H9 (cell line): ENCODE measurements at regions not wholly inside any gene's neighbourhood (a gene's known extent, or its start where the extent isn't known, plus 50 kb on each side); places are given as distances from the start of the nearest gene placed in this dataset.

Experiments used
- DNase-seq: peaks from one replicate; pipeline ENCODE4 v3.0.0-alpha.2; 2017
- H2AFZ ChIP-seq: one replicate; pipeline ENCODE4 v1.6.1; 2013; ENCODE audit warnings: mild to moderate bottlenecking, low read length, control low read depth, moderate library complexity
- H2AK5ac ChIP-seq: 2 replicates; pipeline ENCODE4 v1.6.1; 2013; ENCODE audit warnings: low read length, control low read depth, mixed read lengths; ENCODE audit not compliant: insufficient read length
- H2BK120ac ChIP-seq: one replicate; pipeline ENCODE4 v1.6.1; 2013; ENCODE audit warnings: low read depth, mild to moderate bottlenecking, low read length, control low read depth, inconsistent platforms; ENCODE audit not compliant: poor library complexity, severe bottlenecking
- H2BK12ac ChIP-seq: 2 replicates; pipeline ENCODE4 v1.6.1; 2013; ENCODE audit warnings: low read length, control low read depth, mixed read lengths, low read depth; ENCODE audit not compliant: insufficient read length
- H2BK15ac ChIP-seq: 2 replicates; pipeline ENCODE4 v1.6.1; 2013; ENCODE audit warnings: low read depth, low read length, control low read depth
- H2BK20ac ChIP-seq: one replicate; pipeline ENCODE4 v1.6.1; 2013; ENCODE audit warnings: low read depth, mild to moderate bottlenecking, low read length, control low read depth, inconsistent platforms; ENCODE audit not compliant: poor library complexity, severe bottlenecking
- H2BK5ac ChIP-seq: 2 replicates; pipeline ENCODE4 v1.6.1; 2013; ENCODE audit warnings: low read length, control low read depth, mixed read lengths; ENCODE audit not compliant: insufficient read length
- H3K14ac ChIP-seq: 2 replicates; pipeline ENCODE4 v1.6.1; 2013; ENCODE audit warnings: low read length, control low read depth; ENCODE audit not compliant: insufficient read depth
- H3K18ac ChIP-seq: 2 replicates; pipeline ENCODE4 v1.6.1; 2013; ENCODE audit warnings: low read depth, mild to moderate bottlenecking, mixed read lengths, low read length, control low read depth; ENCODE audit not compliant: insufficient read length
- H3K23ac ChIP-seq: 2 replicates; pipeline ENCODE4 v1.6.1; 2013; ENCODE audit warnings: low read length, control low read depth, mixed read lengths, low read depth; ENCODE audit not compliant: insufficient read length
- H3K23me2 ChIP-seq: 2 replicates; pipeline ENCODE4 v1.6.1; 2013; ENCODE audit warnings: low read depth, mild to moderate bottlenecking, mixed read lengths, low read length, control low read depth; ENCODE audit not compliant: insufficient read length, poor library complexity, severe bottlenecking
- H3K27ac ChIP-seq: 2 replicates; pipeline ENCODE4 v1.5.1; 2013; ENCODE audit warnings: low read length, control low read depth, mixed read lengths, low read depth; ENCODE audit not compliant: insufficient read length
- H3K27me3 ChIP-seq: 2 replicates; pipeline ENCODE4 v1.6.1; 2013; ENCODE audit warnings: low read length, control low read depth, inconsistent platforms; ENCODE audit not compliant: insufficient read depth
- H3K4ac ChIP-seq: 2 replicates; pipeline ENCODE4 v1.6.1; 2013; ENCODE audit warnings: low read depth, mild to moderate bottlenecking, control low read depth, inconsistent platforms, low read length, moderate library complexity
- H3K4me1 ChIP-seq: 2 replicates; pipeline ENCODE4 v1.6.1; 2013; ENCODE audit warnings: low read length, control low read depth, inconsistent platforms; ENCODE audit not compliant: insufficient read depth
- H3K4me2 ChIP-seq: 2 replicates; pipeline ENCODE4 v1.6.1; 2013; ENCODE audit warnings: low read length, control low read depth, mixed read lengths; ENCODE audit not compliant: insufficient read length, insufficient read depth
- H3K56ac ChIP-seq: 2 replicates; pipeline ENCODE4 v1.6.1; 2013; ENCODE audit warnings: low read depth, mild to moderate bottlenecking, mixed read lengths, low read length, control low read depth; ENCODE audit not compliant: insufficient read length
- H3K79me1 ChIP-seq: 2 replicates; pipeline ENCODE4 v1.6.1; 2013; ENCODE audit warnings: low read depth, mild to moderate bottlenecking, moderate library complexity, low read length, control low read depth, inconsistent platforms; ENCODE audit not compliant: insufficient read depth, poor library complexity, severe bottlenecking
- H3K79me2 ChIP-seq: 2 replicates; pipeline ENCODE4 v1.6.1; 2013; ENCODE audit warnings: low read length, control low read depth, inconsistent platforms; ENCODE audit not compliant: insufficient read depth
- H3K9ac ChIP-seq: 2 replicates; pipeline ENCODE4 v1.6.1; 2013; ENCODE audit warnings: low read length, control low read depth, mixed read lengths; ENCODE audit not compliant: insufficient read length; ENCODE audit errors: extremely low read depth
- H3K9me3 ChIP-seq: one replicate; pipeline ENCODE4 v1.6.1; 2013; ENCODE audit warnings: low read depth, low read length, inconsistent platforms; ENCODE audit not compliant: control insufficient read depth
- H3T11ph ChIP-seq: one replicate; pipeline ENCODE4 v1.6.1; 2013; ENCODE audit warnings: mild to moderate bottlenecking, low read length, control low read depth, inconsistent platforms
- H4K20me1 ChIP-seq: one replicate; pipeline ENCODE4 v1.6.1; 2013; ENCODE audit not compliant: control insufficient read depth, insufficient read length, insufficient read depth
- H4K5ac ChIP-seq: 2 replicates; pipeline ENCODE4 v1.6.1; 2013; ENCODE audit warnings: low read depth, mild to moderate bottlenecking, mixed read lengths, low read length, control low read depth; ENCODE audit not compliant: insufficient read length
- H4K8ac ChIP-seq: replicated peaks from 2 replicates; pipeline ENCODE4 v1.6.1; 2013; ENCODE audit warnings: low read length, control low read depth, mixed read lengths, low read depth; ENCODE audit not compliant: insufficient read length
- H4K91ac ChIP-seq: 2 replicates; pipeline ENCODE4 v1.6.1; 2013; ENCODE audit warnings: low read depth, mild to moderate bottlenecking, moderate library complexity, mixed read lengths, low read length, control low read depth; ENCODE audit not compliant: insufficient read length
- H3K27ac Mint-ChIP-seq, 3 experiments: 2 replicates in 2 of 3; 3 replicates in 1 of 3; pipeline ENCODE4 v1.8.0; 2020 to 2021; ENCODE audit warnings: mixed read lengths in 3 of 3, mild to moderate bottlenecking in 1 of 3, moderate library complexity in 1 of 3
- H3K27me3 Mint-ChIP-seq: 2 replicates; pipeline ENCODE4 v1.8.0; 2021; ENCODE audit warnings: low read depth, mild to moderate bottlenecking, moderate library complexity, mixed read lengths
- H3K36me3 Mint-ChIP-seq, 3 experiments: 2 replicates in 2 of 3; 3 replicates in 1 of 3; pipeline ENCODE4 v1.8.0; 2020 to 2021; ENCODE audit warnings: low read depth in 3 of 3, mixed read lengths in 3 of 3; ENCODE audit not compliant: insufficient read depth in 1 of 3
- H3K4me1 Mint-ChIP-seq, 2 experiments: 2 replicates each; pipeline ENCODE4 v1.8.0; 2020; ENCODE audit warnings: mixed read lengths in 2 of 2
- H3K4me3 Mint-ChIP-seq, 2 experiments: 2 replicates in 1 of 2; 3 replicates in 1 of 2; pipeline ENCODE4 v1.8.0; 2020 to 2021; ENCODE audit warnings: mild to moderate bottlenecking in 2 of 2, mixed read lengths in 2 of 2, moderate library complexity in 1 of 2
- H3K9me3 Mint-ChIP-seq, 2 experiments: 2 replicates in 1 of 2; 3 replicates in 1 of 2; pipeline ENCODE4 v1.8.0; 2020; ENCODE audit warnings: mild to moderate bottlenecking in 2 of 2, mixed read lengths in 2 of 2, moderate library complexity in 1 of 2
- CTCF ChIP-seq: fragments of 200-600 bp; sonication (generic); conservative IDR thresholded peaks from 3 replicates; pipeline ENCODE4 v1.8.0; 2021; ENCODE audit warnings: antibody characterized with exemption, mild to moderate bottlenecking
- WGBS: extraction: QIAGEN DNeasy Blood & Tissue Kit; methylation state at CpG from one replicate; pipeline ENCODE4 v1.1.7; 2013; ENCODE audit warnings: missing lambda C conversion rate, low lambda C conversion rate, mixed read lengths; ENCODE audit not compliant: insufficient read length; ENCODE audit errors: extremely low coverage; 5-methylcytosine and 5-hydroxymethylcytosine counted together

- Histone ChIP-seq H3K79me1 (no peaks in the 10 kb centered on the region), H3K56ac (no peak overlapping the region), H2BK12ac (no peak overlapping the region), H3K27me3 (no peaks in the 10 kb centered on the region), H3K4me1 (no peaks in the 10 kb centered on the region), H4K5ac (no peak overlapping the region), H4K20me1 (no peaks in the 10 kb centered on the region), H2AFZ (no peak overlapping the region), H3K9ac (no peak overlapping the region), H3T11ph (no peak overlapping the region), H2AK5ac (no peak overlapping the region), H4K91ac (no peak overlapping the region), H4K8ac (no peak overlapping the region), H3K9me3 (no peaks in the 10 kb centered on the region), H3K14ac (no peak overlapping the region), H2BK20ac (no peak overlapping the region), H3K18ac (no peak overlapping the region), H3K27ac (no peak overlapping the region), H3K23me2 (no peaks in the 10 kb centered on the region), H3K23ac (no peak overlapping the region), H2BK5ac (no peak overlapping the region), H3K4me2 (no peak overlapping the region), H3K4ac (no peak overlapping the region), H2BK120ac (no peak overlapping the region), H3K79me2 (no peaks in the 10 kb centered on the region), H2BK15ac (no peak overlapping the region)
- WGBS: no CpG with 5 or more reads among the region's 1 CpG
- no peak for DNase-seq
- no peaks in the 10 kb centered on the region for H3K9me3 Mint-ChIP-seq
- H3K27ac Mint-ChIP-seq: no peak overlapping the region; a peak in 1 of 7 replicates
- no peak overlapping the region for H3K4me3 Mint-ChIP-seq
- TF ChIP-seq CTCF: no peak
- H3K4me1 Mint-ChIP-seq: peaks cover 16 to 19% of the 10 kb centered on the region in 2 experiments
- no peaks in the 10 kb centered on the region for H3K36me3 Mint-ChIP-seq
- no peaks in the 10 kb centered on the region for H3K27me3 Mint-ChIP-seq
Measured at GRCh38 chr4:111228874-111229273, 606.0 kb upstream of the PITX2 start.
